A549 (cell line): ENCODE measurements at regions not wholly inside any gene's neighbourhood (a gene's known extent, or its start where the extent isn't known, plus 50 kb on each side); places are given as distances from the start of the nearest gene placed in this dataset.
A peak's percentile ranks its signal among the peaks of the same experiment; 100 is the strongest.

Source experiments
- ATAC-seq, 2 experiments: fragments of 200-7000 bp in 1 of 2; fragments of >200 bp in 1 of 2; cut with Nextera tagmentation in 1 of 2; cut with Tn5 transposase in 1 of 2; 3 replicates each; pipeline versions ENCODE4 v1.8.0 to v1.9.1; 2018 to 2020; ENCODE audit warnings: mild to moderate bottlenecking in 1 of 2, moderate library complexity in 1 of 2
- CTCF ChIA-PET: fragments of 300-600 bp; sonication (Branson Sonifier 250); formaldehyde crosslinking; extraction: SDS; loops from one replicate; lab custom pipeline; 2021; ENCODE audit warnings: antibody characterized with exemption, inconsistent platforms; lab: Yijun Ruan, JAX
- POLR2A ChIA-PET: fragments of 350-600 bp; formaldehyde crosslinking; extraction: SDS; loops from one replicate; lab custom pipeline; 2021; ENCODE audit warnings: antibody characterized with exemption, inconsistent platforms; lab: Yijun Ruan, JAX
- DNase-seq, 2 experiments: peaks; one replicate each; pipeline versions ENCODE4 v3.0.0 to v3.0.0-alpha.2; 2011 to 2016; ENCODE audit warnings: low read depth in 1 of 2, low spot score in 1 of 2
- FAIRE-seq: peaks from 2 replicates; lab custom pipeline; 2011; peaks lifted over from hg19 to GRCh38; lab: Jason Lieb, UNC
- H3K27ac ChIP-seq, 2 experiments: fragments of >200 bp; sonication (Bioruptor Twin); formaldehyde crosslinking; 3 replicates each; pipeline ENCODE4 v1.5.1; 2016 to 2017
- H3K4me1 ChIP-seq: fragments of >200 bp; sonication (Bioruptor Twin); formaldehyde crosslinking; 3 replicates; pipeline ENCODE4 v1.6.1; 2016
- H3K4me2 ChIP-seq: fragments of >200 bp; sonication (Bioruptor Twin); formaldehyde crosslinking; 3 replicates; pipeline ENCODE4 v1.6.1; 2016
- H3K4me3 ChIP-seq: fragments of >200 bp; sonication (Bioruptor Twin); formaldehyde crosslinking; 3 replicates; pipeline ENCODE4 v1.5.1; 2016
- H3K9me3 ChIP-seq: fragments of >200 bp; sonication (Bioruptor Twin); formaldehyde crosslinking; 3 replicates; pipeline ENCODE4 v1.6.1; 2016
- E2F6 ChIP-seq: IDR thresholded peaks from 2 replicates; pipeline ENCODE4 v1.6.1; 2012; ENCODE audit warnings: low read depth, borderline replicate concordance
- EP300 ChIP-seq, 2 experiments: fragments of >200 bp; sonication (Bioruptor Twin); formaldehyde crosslinking; IDR thresholded peaks; 2 replicates in 1 of 2; 3 replicates in 1 of 2; pipeline ENCODE4 v1.6.1; 2016 to 2017
- FOSB ChIP-seq: fragments of 250-450 bp; sonication (Bioruptor Pico); IDR thresholded peaks from 2 replicates; pipeline ENCODE4 v1.5.0; 2020; ENCODE audit warnings: mild to moderate bottlenecking, moderate library complexity
- JUN ChIP-seq, 2 experiments: fragments of >200 bp; sonication (Bioruptor Twin); formaldehyde crosslinking; IDR thresholded peaks; 2 replicates in 1 of 2; 3 replicates in 1 of 2; pipeline ENCODE4 v1.6.1; 2016 to 2017
- JUNB ChIP-seq: fragments of >200 bp; sonication (Bioruptor Twin); formaldehyde crosslinking; IDR thresholded peaks from 2 replicates; pipeline ENCODE4 v1.6.1; 2016
- KDM5A ChIP-seq: fragments of 200-600 bp; sonication (generic); IDR thresholded peaks from 2 replicates; pipeline ENCODE4 v1.6.1; 2016; ENCODE audit warnings: antibody characterized with exemption, mild to moderate bottlenecking
- NPAS2 ChIP-seq: fragments of 250-450 bp; sonication (Bioruptor Pico); IDR thresholded peaks from 2 replicates; pipeline ENCODE4 v1.8.0; 2022; ENCODE audit warnings: mild to moderate bottlenecking, moderate library complexity, borderline replicate concordance
- NR3C1 ChIP-seq: fragments of >200 bp; sonication (Bioruptor Twin); formaldehyde crosslinking; IDR thresholded peaks from 3 replicates; pipeline ENCODE4 v1.6.1; 2017
- RAD21 ChIP-seq, 2 experiments: fragments of >200 bp in 1 of 2; sonication (Bioruptor Twin) in 1 of 2; formaldehyde crosslinking in 1 of 2; IDR thresholded peaks in 1 of 2; conservative IDR thresholded peaks in 1 of 2; 2 replicates in 1 of 2; 3 replicates in 1 of 2; pipeline ENCODE4 v1.6.1; 2012 to 2018; ENCODE audit warnings: inconsistent platforms in 1 of 2
- RFX5 ChIP-seq: fragments of 450-650 bp; IDR thresholded peaks from 2 replicates; pipeline ENCODE4 v1.7.1; 2014; ENCODE audit warnings: antibody characterized with exemption, mild to moderate bottlenecking, moderate library complexity
- TFCP2L1 ChIP-seq: fragments of 250-450 bp; sonication (Bioruptor Pico); IDR thresholded peaks from 2 replicates; pipeline ENCODE4 v1.5.0; 2021; ENCODE audit warnings: mild to moderate bottlenecking
- ZC3H11A ChIP-seq: fragments of 450-650 bp; IDR thresholded peaks from 2 replicates; pipeline ENCODE4 v1.6.1; 2014; ENCODE audit warnings: antibody characterized with exemption, mild to moderate bottlenecking
- ZSCAN20 ChIP-seq: fragments of 250-450 bp; sonication (Bioruptor Pico); IDR thresholded peaks from 2 replicates; pipeline ENCODE4 v1.8.0; 2022; ENCODE audit warnings: mild to moderate bottlenecking, moderate library complexity
- WGBS: methylation state at CpG from one replicate; pipeline ENCODE4 v1.1.6; 2017; ENCODE audit errors: missing lambda C conversion rate; 5-methylcytosine and 5-hydroxymethylcytosine counted together
- TF ChIP-seq, protein P1 (sequence below): fragments of >200 bp; sonication (Bioruptor Twin); formaldehyde crosslinking; IDR thresholded peaks from 3 replicates; pipeline ENCODE4 v1.5.1; 2016
- TF ChIP-seq, protein P2 (sequence below): fragments of 200-600 bp; sonication (generic); IDR thresholded peaks from 2 replicates; pipeline ENCODE4 v1.6.1; 2016; ENCODE audit warnings: antibody characterized with exemption, mild to moderate bottlenecking, moderate library complexity
- TF ChIP-seq, protein P3 (sequence below): fragments of 250-450 bp; sonication (Bioruptor Pico); IDR thresholded peaks from 2 replicates; pipeline ENCODE4 v1.5.0; 2021; ENCODE audit warnings: mild to moderate bottlenecking, moderate library complexity, borderline replicate concordance
- TF ChIP-seq, protein P4 (sequence below): fragments of 250-450 bp; sonication (Bioruptor Pico); IDR thresholded peaks from 2 replicates; pipeline ENCODE4 v1.5.0; 2020; ENCODE audit warnings: low read depth, mild to moderate bottlenecking, moderate library complexity

- CTCF ChIA-PET: no interaction called here
- H3K4me1 ChIP-seq: no peaks in the 10 kb centered on the region
Observed at GRCh38 chr5:129171194-129171944, 76.8 kb downstream of the ISOC1 start.

DNA sequence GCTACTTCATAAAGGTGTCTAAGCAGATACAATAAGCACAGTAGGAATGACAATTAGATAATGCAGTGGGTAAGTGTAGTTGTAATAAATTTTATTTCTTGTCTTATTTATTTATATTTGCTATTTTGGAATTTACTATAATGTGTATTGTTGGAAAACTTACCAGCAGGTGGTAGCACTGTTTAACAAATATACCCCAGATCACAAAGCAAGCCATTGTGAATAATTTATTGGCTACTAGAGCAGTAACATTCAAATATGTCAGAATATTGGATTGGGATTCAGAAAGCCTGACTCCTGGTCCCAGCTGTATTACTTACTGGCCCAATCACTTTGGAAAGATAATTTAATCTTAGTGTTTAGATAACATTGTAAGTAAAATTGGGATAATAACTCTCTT lies 78.0 kb downstream of the ISOC1 start:
- Histone ChIP-seq H3K4me2 (no peak overlapping the region), H3K4me3 (no peak overlapping the region), H3K9me3 (no peaks in the 10 kb centered on the region), H3K27ac (no peak overlapping the region)
- ATAC-seq (no peak), FAIRE-seq (no peak)
- ChIA-PET CTCF (no interaction called here), POLR2A (no interaction called here)
- TF ChIP-seq TFCP2L1: no peak
- peak in 1 of 2 experiments; percentile 36; a peak in 2 of 5 replicates for TF ChIP-seq RAD21 (conservative IDR thresholded peaks at IDR 0.05 in 1 of 2, IDR thresholded peaks at IDR 0.05 in 1 of 2)
- TF ChIP-seq, protein P1, sequence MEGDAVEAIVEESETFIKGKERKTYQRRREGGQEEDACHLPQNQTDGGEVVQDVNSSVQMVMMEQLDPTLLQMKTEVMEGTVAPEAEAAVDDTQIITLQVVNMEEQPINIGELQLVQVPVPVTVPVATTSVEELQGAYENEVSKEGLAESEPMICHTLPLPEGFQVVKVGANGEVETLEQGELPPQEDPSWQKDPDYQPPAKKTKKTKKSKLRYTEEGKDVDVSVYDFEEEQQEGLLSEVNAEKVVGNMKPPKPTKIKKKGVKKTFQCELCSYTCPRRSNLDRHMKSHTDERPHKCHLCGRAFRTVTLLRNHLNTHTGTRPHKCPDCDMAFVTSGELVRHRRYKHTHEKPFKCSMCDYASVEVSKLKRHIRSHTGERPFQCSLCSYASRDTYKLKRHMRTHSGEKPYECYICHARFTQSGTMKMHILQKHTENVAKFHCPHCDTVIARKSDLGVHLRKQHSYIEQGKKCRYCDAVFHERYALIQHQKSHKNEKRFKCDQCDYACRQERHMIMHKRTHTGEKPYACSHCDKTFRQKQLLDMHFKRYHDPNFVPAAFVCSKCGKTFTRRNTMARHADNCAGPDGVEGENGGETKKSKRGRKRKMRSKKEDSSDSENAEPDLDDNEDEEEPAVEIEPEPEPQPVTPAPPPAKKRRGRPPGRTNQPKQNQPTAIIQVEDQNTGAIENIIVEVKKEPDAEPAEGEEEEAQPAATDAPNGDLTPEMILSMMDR: peak; percentile 25; the same call in 2 of the 3 replicates
- TF ChIP-seq, all 56 proteins: peak for 2
- no peaks in the 10 kb centered on the region for H3K4me1 ChIP-seq
- DNase-seq: peak in 1 of 2 experiments; percentile 2

More at GRCh38 chr5:129171194-129171944, 76.8 kb downstream of the ISOC1 start:
- H3K4me2 ChIP-seq: no peak overlapping the region
- WGBS: 9% methylated on average over 2 of the region's 2 CpGs
- no peak overlapping the region for H3K27ac ChIP-seq
- no peak for DNase-seq
- ATAC-seq: no peak
- TF ChIP-seq KDM5A (no peak), NR3C1 (no peak), ZC3H11A (no peak)
- TF ChIP-seq, all 56 proteins: peak for 0
- no peak overlapping the region for H3K4me3 ChIP-seq
- POLR2A ChIA-PET: no interaction called here
- H3K9me3 ChIP-seq: no peaks in the 10 kb centered on the region
- FAIRE-seq: no peak

- H3K27ac ChIP-seq: no peak overlapping the region
- ATAC-seq: no peak
- DNase-seq: no peak
- TF ChIP-seq EP300 (IDR thresholded peaks at IDR 0.05): no peak
- TF ChIP-seq ZSCAN20: no peak
- TF ChIP-seq RFX5: no peak
- no peak for TF ChIP-seq JUN (IDR thresholded peaks at IDR 0.05)
- TF ChIP-seq, protein P2, sequence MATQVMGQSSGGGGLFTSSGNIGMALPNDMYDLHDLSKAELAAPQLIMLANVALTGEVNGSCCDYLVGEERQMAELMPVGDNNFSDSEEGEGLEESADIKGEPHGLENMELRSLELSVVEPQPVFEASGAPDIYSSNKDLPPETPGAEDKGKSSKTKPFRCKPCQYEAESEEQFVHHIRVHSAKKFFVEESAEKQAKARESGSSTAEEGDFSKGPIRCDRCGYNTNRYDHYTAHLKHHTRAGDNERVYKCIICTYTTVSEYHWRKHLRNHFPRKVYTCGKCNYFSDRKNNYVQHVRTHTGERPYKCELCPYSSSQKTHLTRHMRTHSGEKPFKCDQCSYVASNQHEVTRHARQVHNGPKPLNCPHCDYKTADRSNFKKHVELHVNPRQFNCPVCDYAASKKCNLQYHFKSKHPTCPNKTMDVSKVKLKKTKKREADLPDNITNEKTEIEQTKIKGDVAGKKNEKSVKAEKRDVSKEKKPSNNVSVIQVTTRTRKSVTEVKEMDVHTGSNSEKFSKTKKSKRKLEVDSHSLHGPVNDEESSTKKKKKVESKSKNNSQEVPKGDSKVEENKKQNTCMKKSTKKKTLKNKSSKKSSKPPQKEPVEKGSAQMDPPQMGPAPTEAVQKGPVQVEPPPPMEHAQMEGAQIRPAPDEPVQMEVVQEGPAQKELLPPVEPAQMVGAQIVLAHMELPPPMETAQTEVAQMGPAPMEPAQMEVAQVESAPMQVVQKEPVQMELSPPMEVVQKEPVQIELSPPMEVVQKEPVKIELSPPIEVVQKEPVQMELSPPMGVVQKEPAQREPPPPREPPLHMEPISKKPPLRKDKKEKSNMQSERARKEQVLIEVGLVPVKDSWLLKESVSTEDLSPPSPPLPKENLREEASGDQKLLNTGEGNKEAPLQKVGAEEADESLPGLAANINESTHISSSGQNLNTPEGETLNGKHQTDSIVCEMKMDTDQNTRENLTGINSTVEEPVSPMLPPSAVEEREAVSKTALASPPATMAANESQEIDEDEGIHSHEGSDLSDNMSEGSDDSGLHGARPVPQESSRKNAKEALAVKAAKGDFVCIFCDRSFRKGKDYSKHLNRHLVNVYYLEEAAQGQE: no peak
- no peak for FAIRE-seq
- H3K4me3 ChIP-seq: no peak overlapping the region
- H3K4me1 ChIP-seq: no peaks in the 10 kb centered on the region
- no peak overlapping the region for H3K4me2 ChIP-seq
- ChIA-PET POLR2A (no interaction called here), CTCF (no interaction called here)
- H3K9me3 ChIP-seq: no peaks in the 10 kb centered on the region
Observed at GRCh38 chr5:129173771-129174170, 79.2 kb downstream of the ISOC1 start.

- TF ChIP-seq FOSB (CRISPR knock-in tag) (no peak), NPAS2 (CRISPR knock-in tag) (no peak), KDM5A (no peak), E2F6 (no peak), JUNB (no peak), JUN (IDR thresholded peaks at IDR 0.05) (no peak)
- TF ChIP-seq, protein P3, sequence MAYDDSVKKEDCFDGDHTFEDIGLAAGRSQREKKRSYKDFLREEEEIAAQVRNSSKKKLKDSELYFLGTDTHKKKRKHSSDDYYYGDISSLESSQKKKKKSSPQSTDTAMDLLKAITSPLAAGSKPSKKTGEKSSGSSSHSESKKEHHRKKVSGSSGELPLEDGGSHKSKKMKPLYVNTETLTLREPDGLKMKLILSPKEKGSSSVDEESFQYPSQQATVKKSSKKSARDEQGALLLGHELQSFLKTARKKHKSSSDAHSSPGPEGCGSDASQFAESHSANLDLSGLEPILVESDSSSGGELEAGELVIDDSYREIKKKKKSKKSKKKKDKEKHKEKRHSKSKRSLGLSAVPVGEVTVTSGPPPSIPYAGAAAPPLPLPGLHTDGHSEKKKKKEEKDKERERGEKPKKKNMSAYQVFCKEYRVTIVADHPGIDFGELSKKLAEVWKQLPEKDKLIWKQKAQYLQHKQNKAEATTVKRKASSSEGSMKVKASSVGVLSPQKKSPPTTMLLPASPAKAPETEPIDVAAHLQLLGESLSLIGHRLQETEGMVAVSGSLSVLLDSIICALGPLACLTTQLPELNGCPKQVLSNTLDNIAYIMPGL (CRISPR knock-in tag): no peak
- TF ChIP-seq, protein P4, sequence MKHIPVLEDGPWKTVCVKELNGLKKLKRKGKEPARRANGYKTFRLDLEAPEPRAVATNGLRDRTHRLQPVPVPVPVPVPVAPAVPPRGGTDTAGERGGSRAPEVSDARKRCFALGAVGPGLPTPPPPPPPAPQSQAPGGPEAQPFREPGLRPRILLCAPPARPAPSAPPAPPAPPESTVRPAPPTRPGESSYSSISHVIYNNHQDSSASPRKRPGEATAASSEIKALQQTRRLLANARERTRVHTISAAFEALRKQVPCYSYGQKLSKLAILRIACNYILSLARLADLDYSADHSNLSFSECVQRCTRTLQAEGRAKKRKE: no peak
- no peak overlapping the region for H3K4me3 ChIP-seq
- no peak for FAIRE-seq
- H3K9me3 ChIP-seq: no peaks in the 10 kb centered on the region
- CTCF ChIA-PET: no interaction called here
- DNase-seq: no peak
- H3K27ac ChIP-seq: no peak overlapping the region
- ATAC-seq: no peak
- no peak overlapping the region for H3K4me2 ChIP-seq
- POLR2A ChIA-PET: no interaction called here
- WGBS: 0% methylated on average over 2 of the region's 2 CpGs
- H3K4me1 ChIP-seq: no peaks in the 10 kb centered on the region
Observed at GRCh38 chr5:129174480-129174879, 79.9 kb downstream of the ISOC1 start.
